ENCODE measurements at regions not wholly inside any gene's neighbourhood (a gene's known extent, or its start where the extent isn't known, plus 50 kb on each side); places are given as distances from the start of the nearest gene placed in this dataset.

DNA sequence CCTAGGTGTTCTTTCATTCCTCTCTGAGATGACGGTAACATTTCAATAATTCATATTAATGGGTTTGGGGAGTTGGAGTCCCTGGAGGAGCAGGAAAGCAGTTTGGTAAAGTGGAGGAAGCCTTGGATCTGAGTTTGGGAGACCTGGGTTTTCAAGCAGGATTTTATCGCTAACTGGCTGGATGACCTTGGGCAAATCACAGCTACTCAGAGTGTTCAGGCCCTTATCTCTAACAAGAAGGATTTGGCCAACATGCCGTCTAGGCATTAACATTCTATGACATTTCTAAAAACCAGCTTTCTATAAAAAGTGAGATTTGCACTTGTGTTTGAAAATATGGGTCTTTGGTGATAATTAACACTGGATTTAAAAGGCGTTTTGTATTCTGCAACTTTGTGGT is 59.7 kb upstream of the MEX3C start:
- Histone ChIP-seq H4K8ac (ENCODE audit: extremely low read depth, insufficient read depth, low read length) (no peak overlapping the region), H3K4me3 (ENCODE audit: extremely low read depth in 1 of 4, insufficient read depth in 2 of 4, low read depth in 3 of 4, low read length in 4 of 4) (no peak overlapping the region), H3K14ac (ENCODE audit: insufficient read length) (no peak overlapping the region), H2BK12ac (ENCODE audit: low read depth, low read length) (no peak overlapping the region), H2BK5ac (ENCODE audit: low read depth, low read length) (no peak overlapping the region), H2BK120ac (replicated peaks; ENCODE audit: low read depth, low read length) (no peak overlapping the region), H3K9ac (replicated peaks in 1 of 4; ENCODE audit: extremely low read depth in 1 of 4, low read depth in 3 of 4, low read length in 3 of 4) (no peak overlapping the region), H4K91ac (replicated peaks; ENCODE audit: insufficient read length, low read length) (no peak overlapping the region), H3K79me2 (ENCODE audit: control insufficient read depth in 1 of 2, insufficient read depth in 2 of 2, low read length in 2 of 2) (no peaks in the 10 kb centered on the region), H2BK15ac (ENCODE audit: low read length) (no peak overlapping the region), H3K23ac (ENCODE audit: insufficient read length) (no peak overlapping the region), H3K27me3 (replicated peaks in 1 of 4; ENCODE audit: control insufficient read depth in 3 of 4, extremely low read depth in 1 of 4, insufficient read depth in 3 of 4, low read length in 3 of 4) (no peaks in the 10 kb centered on the region), H3K9me3 (ENCODE audit: insufficient read depth in 2 of 2, low read depth in 1 of 2, low read length in 1 of 2) (no peaks in the 10 kb centered on the region), H3K79me1 (ENCODE audit: low read depth, low read length) (no peaks in the 10 kb centered on the region), H2BK20ac (ENCODE audit: low read length) (no peak overlapping the region), H4K20me1 (replicated peaks in 1 of 2; ENCODE audit: control insufficient read depth in 1 of 2, insufficient read depth in 2 of 2, low read length in 2 of 2) (no peaks in the 10 kb centered on the region), H2AK5ac (ENCODE audit: low read depth, low read length) (no peak overlapping the region), H3K18ac (ENCODE audit: extremely low read depth, low read length) (no peak overlapping the region), H2AFZ (ENCODE audit: low read length) (no peak overlapping the region), H3K27ac (ENCODE audit: low read depth, low read length) (no peak overlapping the region), H3K36me3 (ENCODE audit: control insufficient read depth in 2 of 4, insufficient read depth in 4 of 4, low read length in 3 of 4) (no peaks in the 10 kb centered on the region), H3K23me2 (ENCODE audit: low read depth, low read length) (peaks cover 2% of the 10 kb centered on the region; the same call in 1 of the 2 replicates), H3K56ac (replicated peaks; ENCODE audit: insufficient read length, low read depth, low read length) (no peak overlapping the region), H3K4me1 (replicated peaks in 1 of 4; ENCODE audit: control insufficient read depth in 3 of 4, insufficient read depth in 4 of 4, low read length in 3 of 4) (no peaks in the 10 kb centered on the region), H3K4ac (replicated peaks; ENCODE audit: insufficient read length, low read depth, low read length) (no peak overlapping the region), H3K4me2 (ENCODE audit: insufficient read depth in 1 of 2, low read depth in 2 of 2, low read length in 2 of 2) (no peak overlapping the region), H4K5ac (ENCODE audit: insufficient read length, low read depth, low read length) (no peak overlapping the region)
- POLR2A ChIA-PET (ENCODE audit: partially characterized antibody), result no interaction called here
- FAIRE-seq (peak; percentile 55), DNase-seq (ENCODE audit: low read depth in 1 of 2, low spot score in 2 of 2) (no peak)
- WGBS, 2 experiments (ENCODE audit: extremely low coverage in 1 of 2, insufficient coverage in 1 of 2, insufficient read length in 1 of 2, insufficient replicate concordance in 2 of 2, low coverage in 1 of 2, low lambda C conversion rate in 2 of 2, missing lambda C conversion rate in 1 of 2), result 81% methylated on average over 4 of the region's 4 CpGs; no CpG with 5 or more reads in 1 of the 2 experiments
- TF ChIP-seq SAP30 (IDR thresholded peaks at IDR 0.05; ENCODE audit: insufficient read depth, insufficient replicate concordance, low read length), result no peak
- TF ChIP-seq SIRT6 (IDR thresholded peaks at IDR 0.05; ENCODE audit: low read length), result no peak
- no peak for TF ChIP-seq RXRA (IDR thresholded peaks at IDR 0.05; ENCODE audit: insufficient read depth, low read depth, low read length)
- TF ChIP-seq JUND (IDR thresholded peaks at IDR 0.05; ENCODE audit: low read length), result no peak
- TF ChIP-seq CREB1 (IDR thresholded peaks at IDR 0.05), result no peak
- TF ChIP-seq KDM5A (IDR thresholded peaks at IDR 0.05; ENCODE audit: low read length), result no peak
- TF ChIP-seq KDM1A (IDR thresholded peaks at IDR 0.05; ENCODE audit: borderline replicate concordance, low read length), result no peak
- TF ChIP-seq, protein P1, sequence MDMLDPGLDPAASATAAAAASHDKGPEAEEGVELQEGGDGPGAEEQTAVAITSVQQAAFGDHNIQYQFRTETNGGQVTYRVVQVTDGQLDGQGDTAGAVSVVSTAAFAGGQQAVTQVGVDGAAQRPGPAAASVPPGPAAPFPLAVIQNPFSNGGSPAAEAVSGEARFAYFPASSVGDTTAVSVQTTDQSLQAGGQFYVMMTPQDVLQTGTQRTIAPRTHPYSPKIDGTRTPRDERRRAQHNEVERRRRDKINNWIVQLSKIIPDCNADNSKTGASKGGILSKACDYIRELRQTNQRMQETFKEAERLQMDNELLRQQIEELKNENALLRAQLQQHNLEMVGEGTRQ (IDR thresholded peaks at IDR 0.05; ENCODE audit: low read length), result no peak
- no peak for TF ChIP-seq GABPA (IDR thresholded peaks at IDR 0.05; ENCODE audit: borderline replicate concordance, insufficient read depth, low read length)
- no peak for TF ChIP-seq SP4 (IDR thresholded peaks at IDR 0.05; ENCODE audit: low read length)
- CTCF ChIA-PET (ENCODE audit: partially characterized antibody), result interaction anchor here (0.7 to 1.8 kb wide), 5 partner anchors 20 to 612 kb away, joined by 3 to 6 read pairs (median 4); no protein-coding TSS in a partner anchor
